Hepatocyte (in vitro differentiated cells): ENCODE measurements at regions not wholly inside any gene's neighbourhood (a gene's known extent, or its start where the extent isn't known, plus 50 kb on each side); places are given as distances from the start of the nearest gene placed in this dataset.

Experiments
- DNase-seq: peaks from one replicate; pipeline ENCODE4 v3.0.0-alpha.2; 2016; ENCODE audit warnings: low spot score
- H2AFZ ChIP-seq: fragments of 200-600 bp; sonication (generic); 2 replicates; pipeline ENCODE4 v1.6.0; 2016; ENCODE audit warnings: antibody characterized with exemption, mild to moderate bottlenecking
- H3K27ac ChIP-seq: fragments of 200-600 bp; sonication (generic); 2 replicates; pipeline ENCODE4 v1.5.1; 2016; ENCODE audit warnings: mild to moderate bottlenecking
- H3K27me3 ChIP-seq: fragments of 200-600 bp; sonication (generic); 2 replicates; pipeline ENCODE4 v1.6.1; 2016
- H3K36me3 ChIP-seq: fragments of 200-600 bp; sonication (generic); replicated peaks from 2 replicates; pipeline ENCODE4 v1.5.1; 2016; ENCODE audit warnings: low read depth; ENCODE audit not compliant: insufficient read depth
- H3K4me1 ChIP-seq: fragments of 200-600 bp; sonication (generic); 2 replicates; pipeline ENCODE4 v1.5.1; 2016; ENCODE audit warnings: mild to moderate bottlenecking, moderate library complexity; ENCODE audit not compliant: insufficient read depth
- H3K4me2 ChIP-seq: fragments of 200-600 bp; sonication (generic); 2 replicates; pipeline ENCODE4 v1.6.0; 2016
- H3K4me3 ChIP-seq: fragments of 200-600 bp; sonication (generic); 2 replicates; pipeline ENCODE4 v1.5.1; 2016; ENCODE audit warnings: mild to moderate bottlenecking
- H3K79me2 ChIP-seq: fragments of 200-600 bp; sonication (generic); 2 replicates; pipeline ENCODE4 v1.6.0; 2017; ENCODE audit warnings: mild to moderate bottlenecking
- H3K9me2 ChIP-seq: fragments of 200-600 bp; sonication (generic); replicated peaks from 2 replicates; pipeline ENCODE4 v1.6.0; 2017; ENCODE audit warnings: mild to moderate bottlenecking; ENCODE audit not compliant: insufficient read depth
- H3K9me3 ChIP-seq: fragments of 200-600 bp; sonication (generic); 2 replicates; pipeline ENCODE4 v1.5.1; 2016; ENCODE audit warnings: low read depth, mild to moderate bottlenecking
- H4K20me1 ChIP-seq: fragments of 200-600 bp; sonication (generic); 2 replicates; pipeline ENCODE4 v1.6.0; 2016; ENCODE audit warnings: mild to moderate bottlenecking; ENCODE audit not compliant: insufficient read depth, poor library complexity, severe bottlenecking
- EZH2 ChIP-seq: fragments of 200-600 bp; sonication (generic); IDR thresholded peaks from 2 replicates; pipeline ENCODE4 v1.6.1; 2016; ENCODE audit warnings: antibody characterized with exemption, mild to moderate bottlenecking, borderline replicate concordance
- EZH2phosphoT487 ChIP-seq: fragments of 200-600 bp; sonication (generic); IDR thresholded peaks from one replicate; pipeline ENCODE4 v1.6.1; 2018; ENCODE audit warnings: antibody characterized with exemption, mild to moderate bottlenecking, low read depth, moderate library complexity; ENCODE audit not compliant: unreplicated experiment, severe bottlenecking
- WGBS: methylation state at CpG from one replicate; pipeline ENCODE4 v1.1.6; 2016; ENCODE audit warnings: low lambda C conversion rate; ENCODE audit errors: missing lambda C conversion rate; 5-methylcytosine and 5-hydroxymethylcytosine counted together
- TF ChIP-seq, protein P1 (sequence below): fragments of 200-600 bp; sonication (generic); IDR thresholded peaks from 2 replicates; pipeline ENCODE4 v1.5.1; 2016; ENCODE audit warnings: antibody characterized with exemption, mild to moderate bottlenecking; ENCODE audit not compliant: poor library complexity

DNA sequence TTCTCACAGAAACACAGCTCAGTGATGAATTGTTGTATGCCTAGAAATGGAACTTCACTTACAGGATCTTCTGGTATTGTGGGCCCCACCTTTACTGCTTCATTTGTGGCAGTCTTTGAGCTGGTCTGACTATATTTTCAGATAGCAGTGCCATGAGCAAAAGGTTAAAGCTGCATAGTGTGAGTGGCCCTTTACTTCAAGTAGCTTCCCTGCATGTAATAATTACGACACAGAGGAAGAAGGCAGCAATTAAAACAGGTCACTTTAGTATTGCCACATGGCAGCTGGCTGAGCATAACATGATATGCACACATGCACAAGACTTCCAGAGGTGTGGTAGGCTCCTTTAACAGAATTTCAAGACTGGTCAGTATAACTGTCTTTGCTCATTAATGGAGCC is 426.3 kb upstream of the ZEB2 start:
- Histone ChIP-seq H3K4me1 (peaks cover 5% of the 10 kb centered on the region), H3K4me2 (no peak overlapping the region), H3K9me3 (no peaks in the 10 kb centered on the region), H3K27ac (no peak overlapping the region), H3K9me2 (no peaks in the 10 kb centered on the region), H2AFZ (no peak overlapping the region), H3K27me3 (no peaks in the 10 kb centered on the region), H3K4me3 (no peak overlapping the region), H4K20me1 (no peaks in the 10 kb centered on the region), H3K79me2 (no peaks in the 10 kb centered on the region), H3K36me3 (no peaks in the 10 kb centered on the region)
- WGBS, result 64% methylated on average over 1 of the region's 1 CpG
- no peak for TF ChIP-seq EZH2phosphoT487
- no peak for DNase-seq

DNA sequence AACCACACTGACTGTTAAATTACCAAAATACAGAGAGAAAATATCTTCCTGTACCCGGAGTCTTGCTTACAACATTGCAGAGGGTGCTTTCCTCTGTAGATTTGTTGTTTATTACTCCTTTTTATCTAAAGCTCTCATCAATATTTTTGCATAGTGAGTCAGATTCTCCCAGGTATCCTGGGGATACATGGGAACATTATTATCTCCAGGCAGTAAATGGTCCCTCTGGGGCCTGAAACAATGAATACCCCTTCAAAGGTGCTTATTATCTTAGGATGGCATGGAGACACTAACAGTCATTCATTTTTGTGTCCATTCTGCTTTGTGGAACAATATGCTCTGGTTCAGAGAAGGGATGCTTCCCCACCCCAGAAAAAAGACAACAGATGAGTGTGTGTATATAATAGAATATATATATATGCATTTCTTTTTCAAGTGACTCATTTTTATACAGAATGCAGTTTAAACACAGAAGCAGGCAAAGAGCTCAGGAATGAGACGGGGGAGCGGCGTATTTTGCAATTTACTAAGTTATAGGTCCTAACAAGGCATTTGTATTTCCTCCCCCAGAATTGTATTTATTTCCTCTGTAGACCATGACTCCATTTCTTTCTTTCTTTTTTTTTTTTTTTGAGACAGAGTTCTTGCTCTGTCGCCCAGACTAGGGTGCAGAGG is 424.8 kb upstream of the ZEB2 start:
- no peak overlapping the region for H2AFZ ChIP-seq
- DNase-seq, result no peak

DNA sequence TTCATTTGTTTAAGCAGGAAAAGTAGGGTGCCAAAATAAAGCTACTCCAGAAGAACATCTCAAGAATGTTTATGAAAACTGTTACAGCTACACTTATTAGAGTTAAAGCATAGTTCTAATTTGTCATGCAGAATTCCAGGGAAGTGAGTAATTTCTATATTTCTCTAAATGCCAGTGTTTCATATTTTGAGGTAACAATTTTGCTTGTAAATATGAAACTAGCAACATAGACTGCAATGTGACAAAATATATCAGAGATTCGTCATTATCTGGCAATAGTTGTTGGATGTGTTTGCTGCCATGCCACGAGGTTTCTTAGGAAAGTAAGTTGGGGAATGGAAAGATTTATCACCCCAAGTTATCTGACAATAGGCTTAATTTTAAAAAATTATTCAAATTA is 424.1 kb upstream of the ZEB2 start:
- no peak overlapping the region for H2AFZ ChIP-seq
- WGBS, result 93% methylated on average over 2 of the region's 2 CpGs

More for the DNA sequence above, 424.8 kb upstream of the ZEB2 start:
- Histone ChIP-seq H3K79me2 (no peaks in the 10 kb centered on the region), H3K36me3 (no peaks in the 10 kb centered on the region), H3K9me3 (no peaks in the 10 kb centered on the region), H4K20me1 (no peaks in the 10 kb centered on the region), H3K4me1 (peaks cover 5% of the 10 kb centered on the region), H3K4me2 (no peak overlapping the region), H3K27ac (no peak overlapping the region), H3K9me2 (no peaks in the 10 kb centered on the region), H3K4me3 (no peak overlapping the region), H3K27me3 (no peaks in the 10 kb centered on the region)
- TF ChIP-seq, protein P1, sequence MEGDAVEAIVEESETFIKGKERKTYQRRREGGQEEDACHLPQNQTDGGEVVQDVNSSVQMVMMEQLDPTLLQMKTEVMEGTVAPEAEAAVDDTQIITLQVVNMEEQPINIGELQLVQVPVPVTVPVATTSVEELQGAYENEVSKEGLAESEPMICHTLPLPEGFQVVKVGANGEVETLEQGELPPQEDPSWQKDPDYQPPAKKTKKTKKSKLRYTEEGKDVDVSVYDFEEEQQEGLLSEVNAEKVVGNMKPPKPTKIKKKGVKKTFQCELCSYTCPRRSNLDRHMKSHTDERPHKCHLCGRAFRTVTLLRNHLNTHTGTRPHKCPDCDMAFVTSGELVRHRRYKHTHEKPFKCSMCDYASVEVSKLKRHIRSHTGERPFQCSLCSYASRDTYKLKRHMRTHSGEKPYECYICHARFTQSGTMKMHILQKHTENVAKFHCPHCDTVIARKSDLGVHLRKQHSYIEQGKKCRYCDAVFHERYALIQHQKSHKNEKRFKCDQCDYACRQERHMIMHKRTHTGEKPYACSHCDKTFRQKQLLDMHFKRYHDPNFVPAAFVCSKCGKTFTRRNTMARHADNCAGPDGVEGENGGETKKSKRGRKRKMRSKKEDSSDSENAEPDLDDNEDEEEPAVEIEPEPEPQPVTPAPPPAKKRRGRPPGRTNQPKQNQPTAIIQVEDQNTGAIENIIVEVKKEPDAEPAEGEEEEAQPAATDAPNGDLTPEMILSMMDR, result no peak
- TF ChIP-seq EZH2 (no peak), EZH2phosphoT487 (no peak)
- 96% methylated on average over 5 of the region's 5 CpGs for WGBS

DNA sequence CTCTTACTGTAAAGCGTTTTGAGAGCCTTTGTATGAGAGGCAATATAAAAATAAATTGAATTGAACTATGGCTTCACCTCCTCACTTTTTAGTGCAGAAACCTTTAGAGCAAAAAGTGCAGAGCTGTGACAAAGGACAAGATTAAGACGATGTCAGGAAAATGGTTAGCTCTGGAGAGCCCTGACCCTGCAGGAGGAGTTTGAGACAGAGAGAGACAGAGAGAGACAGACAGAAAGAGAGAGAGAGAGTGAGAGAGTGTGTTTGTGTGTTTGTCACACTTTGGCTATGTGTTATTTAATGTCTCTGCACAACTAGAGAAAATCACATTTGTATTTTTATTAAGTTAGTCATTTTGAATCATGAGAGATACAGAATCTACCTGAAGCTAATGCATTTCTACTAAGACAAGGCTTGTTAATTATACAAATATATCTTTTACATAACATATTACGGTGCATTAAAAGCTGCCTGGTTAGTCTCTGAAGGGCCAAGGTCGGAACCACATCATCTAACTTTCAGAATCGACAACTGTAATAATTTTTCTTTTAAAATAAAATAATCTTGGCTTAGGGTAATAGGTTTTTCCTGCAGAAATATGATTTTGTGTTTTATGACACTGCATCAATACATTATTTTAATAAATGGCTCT is 423.5 kb upstream of the ZEB2 start:
- H3K27me3 ChIP-seq, result no peaks in the 10 kb centered on the region
- H3K4me3 ChIP-seq, result no peak overlapping the region
- H2AFZ ChIP-seq, result no peak overlapping the region
- no peaks in the 10 kb centered on the region for H3K9me3 ChIP-seq
- peaks cover 8% of the 10 kb centered on the region for H3K4me1 ChIP-seq
- TF ChIP-seq, protein P1, result no peak
- TF ChIP-seq EZH2phosphoT487 (no peak), EZH2 (no peak)
- no peaks in the 10 kb centered on the region for H3K79me2 ChIP-seq
- H3K36me3 ChIP-seq, result no peaks in the 10 kb centered on the region
- no peak for DNase-seq
- WGBS, result 80% methylated on average over 5 of the region's 5 CpGs
- peak overlapping the region; percentile 20 for H3K27ac ChIP-seq
- H3K9me2 ChIP-seq, result no peaks in the 10 kb centered on the region
- H3K4me2 ChIP-seq, result no peak overlapping the region
- H4K20me1 ChIP-seq, result no peaks in the 10 kb centered on the region

More for the DNA sequence above, 424.1 kb upstream of the ZEB2 start:
- no peak overlapping the region for H3K4me3 ChIP-seq
- no peak for TF ChIP-seq EZH2phosphoT487
- TF ChIP-seq, protein P1, result no peak
- no peak for TF ChIP-seq EZH2
- peaks cover 5% of the 10 kb centered on the region for H3K4me1 ChIP-seq
- DNase-seq, result no peak
- no peaks in the 10 kb centered on the region for H3K79me2 ChIP-seq
- H4K20me1 ChIP-seq, result no peaks in the 10 kb centered on the region
- no peaks in the 10 kb centered on the region for H3K27me3 ChIP-seq
- H3K9me3 ChIP-seq, result no peaks in the 10 kb centered on the region
- H3K27ac ChIP-seq, result no peak overlapping the region
- H3K36me3 ChIP-seq, result no peaks in the 10 kb centered on the region
- no peak overlapping the region for H3K4me2 ChIP-seq
- no peaks in the 10 kb centered on the region for H3K9me2 ChIP-seq
